Epithelial cell of prostate (primary cell): ENCODE measurements at regions not wholly inside any gene's neighbourhood (a gene's known extent, or its start where the extent isn't known, plus 50 kb on each side); places are given as distances from the start of the nearest gene placed in this dataset.
"Not testable (repeated sequence)": the region's sequence is repeated elsewhere in the genome, so short reads cannot be mapped to it uniquely, and the experiment has no call there.

Experiments used
- DNase-seq: peaks from one replicate; pipeline ENCODE4 v3.0.0-alpha.2; 2011; ENCODE audit warnings: low read depth, low spot score
- H3K27ac ChIP-seq: fragments of 450-650 bp; 2 replicates; pipeline ENCODE4 v1.5.1; 2017; ENCODE audit warnings: mild to moderate bottlenecking

DNA sequence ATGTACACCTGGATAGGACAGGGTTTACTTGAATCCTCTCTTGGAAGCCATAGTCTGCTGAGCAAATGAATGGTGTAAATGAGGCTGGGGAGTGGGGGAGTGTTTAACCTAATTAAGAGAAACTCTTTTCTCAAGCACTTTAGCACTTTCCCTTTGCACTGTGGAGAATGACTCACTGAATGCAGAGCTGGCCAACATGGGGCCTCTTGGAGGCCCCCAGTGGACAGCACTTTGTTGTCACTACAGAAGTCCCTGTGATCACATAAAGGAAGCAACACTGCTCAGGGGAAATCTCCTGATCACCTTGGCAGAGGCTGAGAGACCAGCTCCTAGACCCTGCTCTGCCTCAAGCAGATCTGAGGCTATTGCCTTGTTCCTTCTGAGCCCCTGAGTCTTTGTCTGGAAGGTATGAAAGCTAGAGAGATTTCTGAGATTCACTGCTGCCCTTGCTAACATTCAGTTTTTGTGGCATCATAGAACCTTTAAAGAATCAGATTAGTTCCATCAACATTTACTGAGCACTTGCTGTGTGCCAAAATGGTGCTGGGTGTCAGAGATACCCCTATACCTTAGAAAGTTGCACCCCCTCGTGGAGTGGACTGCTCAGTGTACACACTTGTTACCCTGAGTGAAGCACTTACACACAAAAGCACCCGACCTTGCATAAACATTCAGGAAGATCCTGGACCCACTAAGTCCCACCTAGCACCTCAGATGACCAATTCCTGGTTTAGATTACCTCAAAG, 230.1 kb upstream of the CCL2 start:
- DNase-seq = no peak
- H3K27ac ChIP-seq = no peak overlapping the region

DNA sequence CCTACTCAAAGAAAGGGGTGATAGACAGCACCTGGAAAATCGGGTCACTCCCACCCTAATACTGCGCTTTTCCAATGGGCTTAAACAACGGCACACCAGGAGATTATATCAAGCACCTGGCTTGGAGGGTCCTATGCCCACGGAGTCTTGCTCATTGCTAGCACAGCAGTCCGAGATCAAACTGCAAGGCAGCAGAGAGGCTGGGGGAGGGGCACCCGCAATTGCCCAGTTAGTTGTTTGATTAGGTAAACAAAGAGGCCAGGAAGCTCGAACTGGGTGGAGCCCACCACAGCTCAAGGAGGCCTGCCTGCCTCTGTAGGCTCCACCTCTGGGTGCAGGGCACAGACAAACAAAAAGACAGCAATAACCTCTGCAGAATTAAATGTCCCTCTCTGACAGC, 224.5 kb upstream of the CCL2 start:
- DNase-seq, H3K27ac ChIP-seq: not testable (repeated sequence)

DNA sequence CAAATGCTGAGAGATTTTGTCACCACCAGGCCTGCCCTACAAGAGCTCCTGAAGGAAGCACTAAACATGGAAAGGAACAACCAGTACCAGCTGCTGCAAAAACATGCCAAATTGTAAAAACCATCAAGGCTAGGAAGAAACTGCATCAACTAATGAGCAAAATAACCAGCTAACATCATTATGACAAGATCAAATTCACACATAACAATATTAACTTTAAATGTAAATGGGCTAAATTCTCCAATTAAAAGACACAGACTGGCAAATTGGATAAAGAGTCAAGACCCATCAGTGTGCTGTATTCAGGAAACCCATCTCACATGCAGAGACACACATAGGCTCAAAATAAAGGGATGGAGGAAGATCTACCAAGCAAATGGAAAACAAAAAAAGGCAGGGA, 222.8 kb upstream of the CCL2 start:
- not testable (repeated sequence) for DNase-seq, H3K27ac ChIP-seq

DNA sequence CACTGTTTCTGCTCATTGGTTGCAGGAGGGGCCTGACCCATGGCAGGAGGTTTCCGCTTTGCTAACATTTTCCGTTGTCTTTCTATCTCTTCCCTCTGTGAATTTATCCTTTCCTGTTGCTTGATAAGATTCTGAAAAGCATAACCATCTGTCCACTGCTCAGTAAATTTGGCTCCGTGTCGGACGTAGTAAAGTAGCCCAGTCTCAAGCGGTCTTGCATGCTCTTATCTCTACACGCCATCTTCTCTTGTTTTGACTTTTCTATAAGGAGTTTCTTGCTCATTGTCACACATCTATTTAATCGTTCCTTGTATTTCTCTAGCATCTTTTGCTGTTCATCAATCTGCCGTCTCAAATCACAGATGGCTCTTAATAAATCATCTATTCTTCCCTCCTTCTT, 216.3 kb upstream of the CCL2 start:
- not testable (repeated sequence) for DNase-seq, H3K27ac ChIP-seq

DNA sequence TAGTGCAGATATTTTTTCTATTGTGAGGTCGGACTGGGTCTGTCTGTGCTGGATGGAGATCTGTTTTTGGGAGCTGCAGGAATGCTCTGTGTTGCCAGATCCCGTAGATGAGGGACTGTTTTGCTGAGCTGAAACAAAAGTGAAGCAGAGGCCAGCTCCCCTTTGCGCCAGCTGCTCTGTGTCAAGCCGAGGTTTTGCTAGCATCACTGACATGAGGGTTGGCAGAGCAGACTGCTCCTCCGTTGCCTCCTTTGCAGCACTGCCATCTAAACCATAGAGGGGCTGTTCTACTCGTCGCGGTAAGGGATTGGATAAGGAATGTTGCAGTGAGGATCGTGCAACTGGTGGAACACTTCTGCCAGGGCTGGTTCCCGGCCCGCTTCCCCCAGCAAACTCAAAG, 215.9 kb upstream of the CCL2 start:
- not testable (repeated sequence) for DNase-seq, H3K27ac ChIP-seq

DNA sequence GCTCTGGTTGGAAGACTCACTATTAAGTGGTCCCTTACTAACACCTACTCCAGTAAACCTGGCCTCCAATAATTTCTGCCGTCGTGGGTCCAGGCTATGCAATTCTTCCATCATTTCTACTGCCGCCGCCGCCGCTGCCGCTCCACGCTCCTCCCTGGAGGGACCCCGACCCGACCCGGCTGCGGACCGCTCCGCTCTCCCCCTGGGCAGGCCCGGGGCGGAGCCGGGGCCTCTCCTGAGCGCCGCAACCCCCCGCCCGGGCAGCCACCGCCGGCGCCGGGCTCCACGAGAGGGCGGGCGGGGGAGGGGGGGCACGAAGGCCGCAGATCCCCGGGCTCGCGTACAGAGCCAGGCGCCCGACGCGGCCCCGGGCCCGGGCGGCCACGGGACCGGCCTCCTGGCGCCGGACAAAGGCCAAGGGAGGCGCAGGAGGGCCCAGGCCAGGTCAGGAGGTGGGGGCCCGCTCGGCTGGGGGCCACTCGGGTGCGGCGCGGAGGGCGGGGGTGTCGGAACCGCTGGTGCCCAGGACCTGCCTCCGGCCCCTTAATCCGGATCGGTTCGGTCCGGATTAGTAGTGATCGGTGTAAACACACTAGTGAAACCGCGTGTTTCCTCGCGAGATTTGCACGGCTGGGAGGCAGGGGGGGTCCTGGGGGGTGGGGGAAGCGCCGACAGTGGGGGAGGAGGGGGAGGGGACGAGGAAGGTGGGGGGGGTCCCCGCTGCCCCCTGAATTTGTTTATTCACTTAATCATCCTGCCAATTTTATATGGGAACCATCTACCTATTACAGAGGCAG, 215.1 kb upstream of the CCL2 start:
- H3K27ac ChIP-seq, DNase-seq: not testable (repeated sequence)

DNA sequence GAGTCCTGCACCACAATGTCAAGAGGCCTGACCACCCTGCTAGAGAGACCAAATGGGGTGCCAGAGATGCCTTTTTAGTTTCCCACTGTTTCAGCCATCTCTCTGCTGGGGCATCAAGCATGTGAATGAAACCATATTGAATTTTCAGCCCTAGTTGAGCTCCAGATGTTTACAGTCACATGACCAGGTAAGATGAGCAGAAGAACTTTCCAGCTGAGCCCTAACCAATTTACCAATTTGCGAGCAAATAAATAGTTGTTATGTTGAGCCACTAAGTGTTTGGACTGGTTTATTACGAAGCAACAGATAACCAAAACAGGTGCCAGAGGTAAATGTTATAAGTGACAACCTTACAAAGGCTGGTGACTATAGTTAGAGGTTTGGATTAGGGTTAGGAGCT, 209.1 kb upstream of the CCL2 start:
- H3K27ac ChIP-seq = no peak overlapping the region
- no peak for DNase-seq

DNA sequence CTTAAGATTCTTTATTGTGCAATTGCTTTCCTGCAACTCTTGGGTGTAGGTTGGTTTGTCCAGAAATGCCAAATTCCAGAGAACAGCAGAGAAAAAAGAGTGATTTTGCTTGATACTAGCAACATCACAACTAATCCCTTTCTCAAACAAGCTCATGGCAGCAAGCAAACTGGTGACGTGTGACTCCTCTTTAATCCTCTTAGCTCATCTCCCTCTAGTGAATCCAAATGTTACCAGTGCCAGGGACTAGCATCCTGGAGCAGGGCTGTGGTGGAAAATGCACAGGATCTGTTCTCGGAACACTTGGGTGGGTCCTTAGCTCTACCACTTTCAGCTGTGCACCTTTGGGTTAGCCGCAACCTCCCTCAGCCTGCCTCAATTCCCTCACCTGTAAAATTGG, 204.0 kb upstream of the CCL2 start:
- no peak for DNase-seq
- H3K27ac ChIP-seq = no peak overlapping the region

DNA sequence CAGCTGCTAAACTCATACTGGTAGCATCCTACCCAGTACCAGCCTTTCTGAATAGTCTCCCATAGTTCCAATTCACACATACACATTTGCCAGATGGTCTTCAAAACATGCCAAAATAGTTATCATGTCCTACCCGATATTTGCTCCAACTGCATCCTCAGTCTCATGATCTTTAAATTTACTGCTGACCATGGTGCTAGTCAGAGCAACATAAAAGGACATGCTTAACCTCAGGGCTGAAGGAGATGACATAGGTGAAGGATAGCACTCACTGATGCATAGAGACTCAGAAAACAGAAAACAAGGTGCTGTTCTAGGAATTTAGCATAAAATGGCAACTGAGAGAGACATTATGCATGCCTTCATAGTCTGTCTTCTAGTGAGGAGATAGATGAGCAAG, 200.6 kb upstream of the CCL2 start:
- no peak for DNase-seq
- H3K27ac ChIP-seq = no peak overlapping the region

DNA sequence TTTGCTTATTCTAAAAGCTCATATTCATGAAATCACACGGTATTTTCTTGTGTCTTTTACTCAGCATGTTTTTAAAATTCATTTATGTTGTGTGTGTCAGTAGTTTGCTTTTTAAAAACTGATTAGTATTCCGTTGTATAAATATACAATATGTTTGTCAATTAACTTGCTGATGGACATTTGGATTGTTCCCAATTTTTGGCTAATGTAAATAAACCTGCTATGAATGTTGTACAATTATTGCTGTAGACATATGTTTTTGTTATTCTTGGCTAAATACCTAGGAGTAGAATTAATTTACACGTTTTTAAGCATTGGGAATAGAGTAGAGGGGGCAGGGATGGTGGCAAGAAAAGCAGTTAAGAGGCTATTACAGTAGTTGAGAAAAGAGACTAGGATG, 199.5 kb upstream of the CCL2 start:
- DNase-seq = no peak
- H3K27ac ChIP-seq = no peak overlapping the region

DNA sequence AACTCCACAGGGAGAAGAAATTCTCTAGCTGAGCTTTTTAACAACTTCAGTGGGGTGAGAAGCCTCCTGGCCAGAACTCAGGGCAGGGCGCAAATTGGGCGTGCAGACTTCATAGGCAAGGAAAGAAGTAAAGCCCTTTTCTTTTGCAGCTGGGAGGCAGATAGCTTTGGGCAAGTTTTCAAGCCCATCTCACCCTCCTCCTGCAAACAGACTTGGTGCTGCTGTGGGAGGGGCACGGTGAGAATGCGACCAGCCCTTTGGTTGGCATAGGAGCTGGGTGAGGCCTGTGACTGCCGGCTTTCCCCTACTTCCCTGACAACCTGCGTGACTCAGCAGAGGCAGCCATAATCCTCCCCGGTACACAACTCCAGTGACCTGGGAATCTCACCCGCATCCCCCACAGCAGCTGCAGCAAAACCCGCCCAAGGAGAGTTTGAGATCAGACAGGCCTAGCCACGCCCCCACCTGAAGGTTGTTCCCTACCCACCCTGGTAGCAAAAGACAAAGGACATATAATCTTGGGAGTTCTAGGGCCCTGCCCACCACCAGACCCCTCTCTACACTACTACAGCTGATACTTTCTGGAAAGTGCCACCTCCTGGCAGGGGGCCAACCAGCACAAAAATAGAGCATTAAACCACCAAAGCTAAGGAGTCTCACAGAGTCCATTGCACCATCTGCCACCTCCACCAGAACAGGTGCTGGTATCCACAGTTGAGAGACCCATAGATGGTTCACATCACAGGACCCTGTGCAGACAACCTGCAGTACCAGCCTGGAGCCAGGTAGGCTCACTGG, 195.5 kb upstream of the CCL2 start:
- DNase-seq = no peak
- H3K27ac ChIP-seq = no peak overlapping the region

DNA sequence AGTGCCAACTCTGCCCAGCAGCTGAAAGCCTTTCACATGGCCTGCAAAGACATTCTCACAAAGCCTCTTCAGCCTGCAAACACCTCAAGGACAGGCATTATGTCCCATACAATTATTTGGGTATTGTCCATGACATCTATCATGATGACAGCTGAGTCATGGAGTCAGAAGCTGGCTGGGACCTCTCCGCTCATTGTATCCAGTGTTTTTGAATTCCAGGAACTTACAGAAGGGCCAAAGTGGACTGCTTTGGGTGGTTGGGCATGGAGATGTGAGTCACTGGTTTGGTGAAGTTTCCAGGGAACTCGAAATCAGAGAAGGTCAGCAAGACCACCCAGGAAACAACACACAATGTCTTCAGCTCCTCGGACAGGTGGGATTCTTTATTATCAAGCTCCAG, 188.6 kb upstream of the CCL2 start:
- H3K27ac ChIP-seq = no peak overlapping the region
- DNase-seq = no peak

DNA sequence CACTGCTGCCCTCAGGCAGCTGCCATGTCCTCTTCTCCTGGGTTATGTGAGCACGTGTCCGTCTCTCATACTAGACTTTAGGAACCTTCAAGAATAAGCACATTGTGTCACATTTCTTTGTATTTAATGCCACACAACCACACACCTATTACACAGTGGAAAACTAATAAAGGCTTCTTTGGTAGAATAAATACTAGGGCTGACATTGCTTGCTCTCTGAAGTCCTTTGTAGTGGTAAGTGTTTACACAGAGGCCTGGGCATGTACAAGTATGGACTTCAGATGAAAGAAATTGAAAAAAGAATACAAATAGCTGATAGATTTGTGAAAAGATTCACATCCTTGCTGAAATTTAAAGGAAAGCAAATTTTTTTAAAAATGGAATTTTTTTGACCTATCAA, 188.1 kb upstream of the CCL2 start:
- DNase-seq = no peak
- no peak overlapping the region for H3K27ac ChIP-seq

DNA sequence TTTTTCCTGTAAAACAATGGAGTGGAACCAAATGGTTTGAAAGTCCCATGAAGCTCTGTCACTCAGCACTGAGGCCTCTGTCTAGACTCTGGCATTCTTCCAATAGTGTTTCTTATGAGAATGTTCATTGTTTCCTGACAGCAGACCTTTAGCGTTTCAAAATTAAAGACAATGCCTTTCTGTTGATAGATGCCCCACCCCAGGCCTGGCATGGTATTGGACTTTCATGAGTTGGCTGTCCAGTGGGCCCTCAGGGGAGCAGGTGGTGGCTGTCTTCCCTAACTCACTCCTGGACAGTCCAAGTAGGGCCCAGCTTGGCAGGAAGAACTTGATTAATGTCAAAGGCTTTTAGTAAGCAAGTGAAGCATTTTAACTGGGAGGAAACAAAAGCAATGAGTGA, 186.5 kb upstream of the CCL2 start:
- no peak for DNase-seq

DNA sequence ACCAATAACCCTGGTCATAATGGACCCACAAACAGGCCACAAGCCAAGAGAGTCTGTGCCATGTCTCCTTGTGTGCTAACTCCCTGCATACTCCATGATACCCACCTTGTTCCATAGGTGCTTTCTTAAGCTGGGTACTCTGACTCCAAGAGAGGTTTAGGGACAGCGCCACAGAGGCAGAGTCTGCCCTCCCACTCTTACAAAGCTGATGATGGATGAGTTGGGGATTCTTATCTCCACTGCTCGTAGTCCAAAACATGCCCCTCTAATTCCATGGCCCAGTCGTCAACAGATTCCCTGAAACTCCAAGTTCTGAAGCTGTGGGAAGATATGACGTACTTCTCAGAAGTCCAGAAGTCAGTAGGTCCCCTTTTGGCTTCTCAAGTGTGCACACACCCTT, 184.4 kb upstream of the CCL2 start:
- no peak for DNase-seq
- H3K27ac ChIP-seq = no peak overlapping the region

More for the DNA sequence above, 186.5 kb upstream of the CCL2 start:
- no peak overlapping the region for H3K27ac ChIP-seq

DNA sequence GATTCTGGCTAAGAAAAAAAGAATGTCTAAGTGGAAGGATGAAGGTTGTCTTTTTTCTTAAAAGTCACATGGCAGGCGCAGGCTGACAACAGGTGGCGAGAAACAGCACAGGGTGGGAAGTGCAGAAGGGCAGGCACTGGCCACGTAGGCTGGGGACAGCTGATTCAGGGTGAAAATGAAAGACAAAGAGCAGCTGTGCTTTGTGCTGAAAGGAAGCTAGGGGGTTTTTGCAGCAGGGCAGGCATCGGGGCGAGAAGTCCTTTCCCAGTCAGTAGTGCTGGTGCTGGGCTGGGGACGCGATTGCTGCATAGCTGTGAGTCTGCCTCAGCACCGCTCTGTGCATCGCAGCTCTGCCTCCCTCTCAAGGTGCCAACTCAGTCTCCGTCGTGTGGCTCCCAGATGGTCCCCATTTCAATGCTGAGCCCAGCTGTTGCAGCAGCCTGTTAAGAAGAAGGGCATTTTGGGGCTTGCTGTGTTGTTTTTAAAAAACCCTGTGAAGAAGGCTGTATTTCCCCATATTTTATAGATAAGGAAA, 183.1 kb upstream of the CCL2 start:
- no peak overlapping the region for H3K27ac ChIP-seq
- DNase-seq = no peak

DNA sequence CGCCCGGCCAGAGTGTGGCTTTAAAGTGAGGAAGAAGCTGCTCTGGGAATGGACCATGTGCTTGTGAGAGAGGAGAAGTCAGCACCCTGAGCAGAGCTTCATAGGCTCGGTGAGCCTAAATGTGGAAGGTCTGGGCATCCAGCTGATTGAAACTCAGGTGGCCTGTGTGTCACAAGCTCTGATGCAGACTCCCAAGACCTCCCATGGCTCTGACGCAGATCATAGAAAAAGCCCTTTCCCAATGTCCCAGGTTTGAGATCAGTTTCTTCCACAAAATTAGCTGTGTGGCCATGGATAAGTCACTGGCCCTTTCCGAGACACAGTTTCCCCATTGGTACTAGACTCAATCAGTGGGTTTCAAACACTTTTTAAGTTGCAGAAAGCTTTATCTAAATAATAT, 180.0 kb upstream of the CCL2 start:
- no peak for DNase-seq
- no peak overlapping the region for H3K27ac ChIP-seq

DNA sequence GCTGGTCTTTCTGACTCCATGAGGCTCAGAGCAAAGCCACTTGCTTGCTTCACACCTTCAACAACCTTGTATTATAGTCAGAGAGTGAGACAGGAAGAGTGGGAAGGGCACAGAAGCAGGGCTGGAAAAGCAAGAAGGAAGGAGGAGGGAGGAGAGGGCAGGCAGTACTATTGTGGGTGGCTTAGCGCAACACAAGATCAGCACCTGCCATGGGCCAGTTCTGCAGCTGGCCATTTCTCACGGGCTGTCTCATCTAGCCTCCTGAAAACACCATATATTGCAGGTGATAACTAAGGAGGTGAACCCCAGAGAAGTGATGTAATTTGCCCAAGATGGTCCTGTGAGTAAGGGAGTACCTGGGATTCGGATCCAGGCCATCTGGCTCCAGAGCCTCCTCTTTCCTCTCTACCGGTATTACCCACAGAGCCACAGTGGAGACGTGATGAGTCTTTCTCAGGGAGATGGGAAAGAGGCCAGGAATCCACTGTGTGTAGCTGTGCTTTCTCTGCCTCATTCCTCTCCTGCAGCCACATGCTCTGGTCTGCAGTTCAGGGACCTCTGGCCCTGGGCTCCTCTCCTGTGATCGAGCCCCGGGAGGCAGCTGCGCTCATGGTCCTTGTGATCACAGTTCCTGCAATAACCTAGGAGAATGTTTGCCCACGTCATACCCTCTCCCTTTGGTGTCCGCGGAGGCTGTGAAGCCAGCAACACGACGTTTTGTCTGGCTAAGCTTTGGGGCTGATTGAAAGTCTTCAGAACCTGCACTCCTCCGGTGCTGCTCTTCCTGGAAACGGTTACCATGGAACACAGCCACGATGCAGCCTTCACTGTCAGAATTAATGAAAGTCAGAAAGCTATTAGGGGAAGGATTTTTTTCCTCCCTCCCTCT, 178.1 kb upstream of the CCL2 start:
- DNase-seq = no peak
- H3K27ac ChIP-seq = no peak overlapping the region

DNA sequence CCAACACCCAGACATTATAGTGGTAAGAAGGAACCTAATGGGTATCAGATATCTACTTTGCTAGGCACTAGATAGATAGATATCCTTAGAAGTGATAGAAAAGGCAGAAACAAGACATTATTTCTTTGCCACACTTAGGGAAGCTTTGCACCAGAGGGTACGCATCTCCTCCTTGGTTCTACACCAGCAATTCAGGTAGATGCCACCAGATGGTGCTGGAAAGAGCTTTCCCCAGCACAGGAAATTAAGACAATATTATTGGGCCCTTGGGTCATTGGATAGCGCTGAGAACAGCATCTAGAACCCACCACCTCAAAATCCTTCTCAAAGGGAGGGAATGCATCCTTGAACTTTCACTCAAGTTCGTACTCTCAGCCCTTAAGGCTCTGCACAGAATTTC, 173.8 kb upstream of the CCL2 start:
- no peak for DNase-seq
- no peak overlapping the region for H3K27ac ChIP-seq

DNA sequence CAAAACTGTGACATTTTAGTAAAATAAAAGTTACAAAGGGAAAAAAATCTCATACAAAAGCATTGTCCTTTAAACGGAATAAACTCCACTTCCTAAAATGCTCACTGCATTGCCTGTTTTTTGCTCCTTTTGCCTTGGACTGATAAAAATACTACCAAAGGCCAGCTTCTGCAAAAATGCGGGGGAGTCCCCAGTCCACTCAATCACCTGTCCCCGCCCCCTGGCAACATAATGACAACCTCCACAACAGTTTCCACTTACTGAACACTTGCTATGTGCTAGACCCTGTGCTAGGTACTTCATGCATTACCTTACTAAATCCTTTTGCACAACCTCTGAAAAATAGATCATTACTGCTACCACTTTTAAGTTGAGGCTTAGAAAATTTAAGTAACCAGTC, 172.7 kb upstream of the CCL2 start:
- no peak overlapping the region for H3K27ac ChIP-seq
- DNase-seq = no peak
